ENCODE measurements at regions not wholly inside any gene's neighbourhood (a gene's known extent, or its start where the extent isn't known, plus 50 kb on each side); places are given as distances from the start of the nearest gene placed in this dataset.

GRCh38 chr18:39025531-39025930 lies 1459.9 kb upstream of the CELF4 start:
- TF ChIP-seq POLR2A (IDR thresholded peaks at IDR 0.05) (no peak), CTCF (IDR thresholded peaks at IDR 0.05) (no peak), POLR2AphosphoS5 (IDR thresholded peaks at IDR 0.05) (no peak), EP300 (IDR thresholded peaks at IDR 0.05) (no peak)

Measured in sigmoid colon (tissue), 4 donors.